GM10847 (cell line): ENCODE measurements at regions not wholly inside any gene's neighbourhood (a gene's known extent, or its start where the extent isn't known, plus 50 kb on each side); places are given as distances from the start of the nearest gene placed in this dataset.

Experiments used
- POLR2A ChIP-seq: IDR thresholded peaks from 2 replicates; pipeline ENCODE4 v1.6.1; 2011; ENCODE audit not compliant: insufficient read length; ENCODE audit errors: extremely low read depth

GRCh38 chr12:131620946-131621681 lies 89.8 kb upstream of the SFSWAP start:
- TF ChIP-seq POLR2A, result no peak

- TF ChIP-seq POLR2A, result no peak
These were observed 89.0 kb upstream of the SFSWAP start for GRCh38 chr12:131621701-131622421.

GRCh38 chr12:131622422-131622955 lies 88.4 kb upstream of the SFSWAP start:
- TF ChIP-seq POLR2A, result no peak

- TF ChIP-seq POLR2A, result no peak
These were observed 82.7 kb upstream of the SFSWAP start for GRCh38 chr12:131628023-131628740.

- no peak for TF ChIP-seq POLR2A
These were observed 82.0 kb upstream of the SFSWAP start for GRCh38 chr12:131628766-131629448.

GRCh38 chr12:131631230-131631629 lies 79.7 kb upstream of the SFSWAP start:
- no peak for TF ChIP-seq POLR2A

- no peak for TF ChIP-seq POLR2A
These were observed 76.9 kb upstream of the SFSWAP start for GRCh38 chr12:131634037-131634436.

- no peak for TF ChIP-seq POLR2A
These were observed 75.3 kb upstream of the SFSWAP start for GRCh38 chr12:131635491-131636122.

- no peak for TF ChIP-seq POLR2A
These were observed 74.6 kb upstream of the SFSWAP start for GRCh38 chr12:131636266-131636665.

- no peak for TF ChIP-seq POLR2A
These were observed 73.7 kb upstream of the SFSWAP start for GRCh38 chr12:131636940-131637750.

- no peak for TF ChIP-seq POLR2A
These were observed 72.9 kb upstream of the SFSWAP start for GRCh38 chr12:131637986-131638385.

- TF ChIP-seq POLR2A, result no peak
These were observed 71.5 kb upstream of the SFSWAP start for GRCh38 chr12:131639270-131639940.

GRCh38 chr12:131640525-131640924 lies 70.4 kb upstream of the SFSWAP start:
- no peak for TF ChIP-seq POLR2A

- TF ChIP-seq POLR2A, result no peak
These were observed 69.6 kb upstream of the SFSWAP start for GRCh38 chr12:131641315-131641714.

GRCh38 chr12:131642101-131642540 lies 68.8 kb upstream of the SFSWAP start:
- TF ChIP-seq POLR2A, result no peak
